Glutamatergic neuron (in vitro differentiated cells): ENCODE measurements at regions not wholly inside any gene's neighbourhood (a gene's known extent, or its start where the extent isn't known, plus 50 kb on each side); places are given as distances from the start of the nearest gene placed in this dataset.

Experiments used
- DNase-seq: peaks from one replicate; pipeline ENCODE4 v3.0.0; 2022
- H3K27ac Mint-ChIP-seq: one replicate; pipeline ENCODE4 v1.8.0; 2020; ENCODE audit warnings: mild to moderate bottlenecking, mixed read lengths, inconsistent platforms; ENCODE audit not compliant: unreplicated experiment
- H3K27me3 Mint-ChIP-seq: one replicate; pipeline ENCODE4 v1.8.0; 2020; ENCODE audit warnings: mild to moderate bottlenecking, moderate library complexity, mixed read lengths, inconsistent platforms; ENCODE audit not compliant: unreplicated experiment
- H3K36me3 Mint-ChIP-seq: one replicate; pipeline ENCODE4 v1.8.0; 2020; ENCODE audit warnings: mild to moderate bottlenecking, mixed read lengths, inconsistent platforms; ENCODE audit not compliant: unreplicated experiment
- H3K4me1 Mint-ChIP-seq: one replicate; pipeline ENCODE4 v1.8.0; 2020; ENCODE audit warnings: mild to moderate bottlenecking, low read depth, mixed read lengths, inconsistent platforms; ENCODE audit not compliant: unreplicated experiment
- H3K4me3 Mint-ChIP-seq: one replicate; pipeline ENCODE4 v1.8.0; 2020; ENCODE audit warnings: mild to moderate bottlenecking, mixed read lengths, inconsistent platforms; ENCODE audit not compliant: unreplicated experiment
- H3K9me3 Mint-ChIP-seq: one replicate; pipeline ENCODE4 v1.8.0; 2020; ENCODE audit warnings: mild to moderate bottlenecking, moderate library complexity, mixed read lengths, inconsistent platforms; ENCODE audit not compliant: unreplicated experiment
- TF ChIP-seq, protein P1 (sequence below): fragments of 200-600 bp; sonication (generic); IDR thresholded peaks from one replicate; pipeline ENCODE4 v1.5.0; 2021; ENCODE audit not compliant: partially characterized antibody, unreplicated experiment

DNA sequence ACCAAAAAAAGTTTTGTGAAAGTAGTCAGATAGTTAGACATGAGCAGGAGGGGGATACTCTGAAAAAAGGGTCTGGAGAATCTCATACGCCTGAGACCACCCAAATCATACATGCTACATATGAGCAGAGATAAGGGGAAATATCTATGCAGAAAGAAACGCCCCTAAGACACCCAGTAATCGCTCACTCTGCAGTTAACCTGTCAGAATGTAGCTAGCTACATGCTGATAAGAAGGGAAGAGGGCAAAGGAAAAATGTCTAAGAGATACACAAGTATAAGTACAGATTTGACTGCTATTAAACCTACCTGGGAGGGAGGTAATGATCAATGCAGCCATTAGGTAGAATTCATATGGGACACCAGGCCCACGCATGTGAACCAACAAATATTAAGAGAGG lies 1159.5 kb upstream of the PCDH10 start:
- TF ChIP-seq, protein P1, sequence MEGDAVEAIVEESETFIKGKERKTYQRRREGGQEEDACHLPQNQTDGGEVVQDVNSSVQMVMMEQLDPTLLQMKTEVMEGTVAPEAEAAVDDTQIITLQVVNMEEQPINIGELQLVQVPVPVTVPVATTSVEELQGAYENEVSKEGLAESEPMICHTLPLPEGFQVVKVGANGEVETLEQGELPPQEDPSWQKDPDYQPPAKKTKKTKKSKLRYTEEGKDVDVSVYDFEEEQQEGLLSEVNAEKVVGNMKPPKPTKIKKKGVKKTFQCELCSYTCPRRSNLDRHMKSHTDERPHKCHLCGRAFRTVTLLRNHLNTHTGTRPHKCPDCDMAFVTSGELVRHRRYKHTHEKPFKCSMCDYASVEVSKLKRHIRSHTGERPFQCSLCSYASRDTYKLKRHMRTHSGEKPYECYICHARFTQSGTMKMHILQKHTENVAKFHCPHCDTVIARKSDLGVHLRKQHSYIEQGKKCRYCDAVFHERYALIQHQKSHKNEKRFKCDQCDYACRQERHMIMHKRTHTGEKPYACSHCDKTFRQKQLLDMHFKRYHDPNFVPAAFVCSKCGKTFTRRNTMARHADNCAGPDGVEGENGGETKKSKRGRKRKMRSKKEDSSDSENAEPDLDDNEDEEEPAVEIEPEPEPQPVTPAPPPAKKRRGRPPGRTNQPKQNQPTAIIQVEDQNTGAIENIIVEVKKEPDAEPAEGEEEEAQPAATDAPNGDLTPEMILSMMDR = no peak
- no peak overlapping the region for H3K27ac Mint-ChIP-seq

DNA sequence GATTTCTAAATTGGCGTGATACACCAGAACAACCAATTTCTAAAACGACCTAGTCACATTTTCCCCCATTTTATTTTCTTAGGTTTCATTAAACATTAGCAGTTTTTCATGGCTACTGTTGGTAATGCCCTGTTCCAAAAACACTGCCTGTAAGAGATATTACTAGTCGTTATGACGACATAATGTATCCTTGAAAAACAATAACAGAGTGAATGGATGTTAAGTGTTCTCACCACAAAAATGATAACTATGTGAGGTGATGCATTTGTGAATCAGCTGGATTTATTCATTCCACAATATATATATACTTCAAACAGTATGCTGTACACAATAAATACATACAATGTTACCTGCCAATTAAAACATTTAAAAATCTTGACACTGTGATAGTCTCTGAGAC lies 1147.6 kb upstream of the PCDH10 start:
- no peak overlapping the region for H3K27ac Mint-ChIP-seq
- DNase-seq = no peak
- H3K9me3 Mint-ChIP-seq = no peaks in the 10 kb centered on the region
- H3K4me3 Mint-ChIP-seq = no peak overlapping the region
- no peaks in the 10 kb centered on the region for H3K4me1 Mint-ChIP-seq
- TF ChIP-seq, protein P1 = no peak
- H3K36me3 Mint-ChIP-seq = no peaks in the 10 kb centered on the region
- H3K27me3 Mint-ChIP-seq = no peaks in the 10 kb centered on the region

More for the DNA sequence above, 1159.5 kb upstream of the PCDH10 start:
- no peak for DNase-seq
- H3K27me3 Mint-ChIP-seq = no peaks in the 10 kb centered on the region
- no peaks in the 10 kb centered on the region for H3K4me1 Mint-ChIP-seq
- H3K36me3 Mint-ChIP-seq = no peaks in the 10 kb centered on the region
- no peak overlapping the region for H3K4me3 Mint-ChIP-seq
- no peaks in the 10 kb centered on the region for H3K9me3 Mint-ChIP-seq

DNA sequence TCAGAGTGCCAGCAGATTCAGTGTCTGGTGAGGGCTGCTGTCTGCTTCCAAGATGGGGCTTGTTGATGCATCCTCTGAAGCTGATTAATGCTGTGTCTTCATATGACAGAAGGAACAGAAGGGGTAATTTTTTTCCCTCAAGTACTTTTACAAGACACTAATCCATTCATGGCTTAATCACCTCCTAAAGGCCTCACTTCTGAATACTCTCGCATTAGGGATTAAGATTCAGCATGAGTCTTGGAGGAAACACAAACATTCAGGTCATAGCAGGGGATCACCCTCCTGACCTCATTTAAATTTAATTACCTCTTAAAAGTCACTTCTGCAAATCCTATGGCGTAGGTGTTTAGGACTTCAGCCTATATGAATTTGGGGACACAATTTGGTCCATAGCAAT lies 1145.5 kb upstream of the PCDH10 start:
- Mint-ChIP-seq H3K27me3 (no peaks in the 10 kb centered on the region), H3K27ac (no peak overlapping the region), H3K9me3 (no peaks in the 10 kb centered on the region), H3K4me1 (no peaks in the 10 kb centered on the region), H3K4me3 (no peak overlapping the region), H3K36me3 (no peaks in the 10 kb centered on the region)
- TF ChIP-seq, protein P1 = no peak
- DNase-seq = no peak

DNA sequence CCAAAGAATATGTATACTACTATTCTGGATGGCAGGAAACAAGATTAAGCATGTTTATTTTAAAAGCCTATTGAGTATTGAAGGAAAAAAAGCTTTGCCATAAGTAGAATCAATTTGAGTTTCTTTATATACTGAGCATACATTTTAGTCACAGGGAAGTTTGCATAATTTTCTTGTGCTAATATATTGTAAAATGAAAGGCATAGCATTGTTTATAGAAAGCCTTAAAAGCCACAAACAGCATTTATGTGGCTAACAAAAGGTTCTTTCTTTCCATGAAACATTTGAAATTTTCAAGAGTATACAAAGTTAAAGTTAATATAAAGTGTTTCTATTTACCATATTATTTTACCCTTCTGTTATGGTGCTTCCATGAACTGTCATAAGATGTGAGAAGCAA lies 1133.8 kb upstream of the PCDH10 start:
- no peak overlapping the region for H3K4me3 Mint-ChIP-seq
- no peaks in the 10 kb centered on the region for H3K4me1 Mint-ChIP-seq
- no peaks in the 10 kb centered on the region for H3K27me3 Mint-ChIP-seq
- TF ChIP-seq, protein P1 = no peak
- H3K36me3 Mint-ChIP-seq = no peaks in the 10 kb centered on the region
- no peaks in the 10 kb centered on the region for H3K9me3 Mint-ChIP-seq
- no peak overlapping the region for H3K27ac Mint-ChIP-seq
- no peak for DNase-seq

DNA sequence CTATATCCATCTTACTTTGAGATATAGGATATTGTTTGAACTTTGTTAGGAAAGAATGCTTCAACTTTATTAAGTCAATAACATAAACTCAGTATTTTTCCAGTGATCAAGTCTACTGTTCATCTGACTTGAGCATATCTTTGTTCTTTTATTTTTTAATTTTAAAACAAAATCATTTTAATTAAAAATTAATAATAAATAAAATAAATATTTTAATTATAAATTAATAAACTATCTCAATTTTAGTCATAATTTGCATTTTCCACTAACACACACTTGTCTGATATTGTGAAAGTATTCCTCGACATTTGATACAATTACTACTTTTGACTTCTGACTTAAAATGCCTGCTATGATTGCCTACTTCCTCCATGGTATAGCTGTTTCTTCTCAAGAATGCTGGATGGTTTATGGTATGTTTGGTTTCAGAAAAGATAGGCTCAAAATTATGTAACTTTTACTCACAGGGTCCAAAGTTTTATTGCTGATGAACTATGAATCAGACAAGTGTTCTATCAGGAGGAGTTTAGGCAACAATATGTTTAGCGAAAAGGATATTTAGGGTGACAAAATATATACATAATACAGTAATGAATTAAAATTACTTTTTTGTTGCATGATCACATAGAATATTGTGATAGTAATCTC lies 1132.3 kb upstream of the PCDH10 start:
- Mint-ChIP-seq H3K4me1 (no peaks in the 10 kb centered on the region), H3K27me3 (no peaks in the 10 kb centered on the region), H3K9me3 (no peaks in the 10 kb centered on the region), H3K4me3 (no peak overlapping the region), H3K36me3 (no peaks in the 10 kb centered on the region), H3K27ac (no peak overlapping the region)
- DNase-seq = no peak
- TF ChIP-seq, protein P1 = no peak
